MM.1S (cell line): ENCODE measurements at regions not wholly inside any gene's neighbourhood (a gene's known extent, or its start where the extent isn't known, plus 50 kb on each side); places are given as distances from the start of the nearest gene placed in this dataset.

Experiments used
- EZH2 ChIP-seq: fragments of 300-600 bp; sonication (generic); optimal IDR thresholded peaks from 2 replicates; pipeline ENCODE3; 2017; ENCODE audit warnings: low read depth, mild to moderate bottlenecking, antibody characterized with exemption, low read length, mixed read lengths
- EZH2phosphoT487 ChIP-seq: fragments of 300-600 bp; sonication (generic); IDR thresholded peaks from 2 replicates; pipeline ENCODE4 v1.6.1; 2018; ENCODE audit warnings: antibody characterized with exemption, low read length
- TF ChIP-seq, protein P1 (sequence below): fragments of 300-600 bp; sonication (generic); IDR thresholded peaks from 2 replicates; pipeline ENCODE4 v1.5.1; 2016; ENCODE audit warnings: antibody characterized with exemption, low read length, mixed read lengths

- TF ChIP-seq, protein P1, sequence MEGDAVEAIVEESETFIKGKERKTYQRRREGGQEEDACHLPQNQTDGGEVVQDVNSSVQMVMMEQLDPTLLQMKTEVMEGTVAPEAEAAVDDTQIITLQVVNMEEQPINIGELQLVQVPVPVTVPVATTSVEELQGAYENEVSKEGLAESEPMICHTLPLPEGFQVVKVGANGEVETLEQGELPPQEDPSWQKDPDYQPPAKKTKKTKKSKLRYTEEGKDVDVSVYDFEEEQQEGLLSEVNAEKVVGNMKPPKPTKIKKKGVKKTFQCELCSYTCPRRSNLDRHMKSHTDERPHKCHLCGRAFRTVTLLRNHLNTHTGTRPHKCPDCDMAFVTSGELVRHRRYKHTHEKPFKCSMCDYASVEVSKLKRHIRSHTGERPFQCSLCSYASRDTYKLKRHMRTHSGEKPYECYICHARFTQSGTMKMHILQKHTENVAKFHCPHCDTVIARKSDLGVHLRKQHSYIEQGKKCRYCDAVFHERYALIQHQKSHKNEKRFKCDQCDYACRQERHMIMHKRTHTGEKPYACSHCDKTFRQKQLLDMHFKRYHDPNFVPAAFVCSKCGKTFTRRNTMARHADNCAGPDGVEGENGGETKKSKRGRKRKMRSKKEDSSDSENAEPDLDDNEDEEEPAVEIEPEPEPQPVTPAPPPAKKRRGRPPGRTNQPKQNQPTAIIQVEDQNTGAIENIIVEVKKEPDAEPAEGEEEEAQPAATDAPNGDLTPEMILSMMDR = no peak
- TF ChIP-seq EZH2 = no peak
- no peak for TF ChIP-seq EZH2phosphoT487
Measured at GRCh38 chr2:4272261-4272858, 569.0 kb downstream of the DCDC2C start.
